ENCODE measurements at regions not wholly inside any gene's neighbourhood (a gene's known extent, or its start where the extent isn't known, plus 50 kb on each side); places are given as distances from the start of the nearest gene placed in this dataset.
"Not testable (repeated sequence)": the region's sequence is repeated elsewhere in the genome, so short reads cannot be mapped to it uniquely, and the experiment has no call there.

- no peak for DNase-seq (ENCODE audit: low read depth in 4 of 4, low spot score in 2 of 4)
Measured at GRCh38 chr11:121909596-121909995, 206.4 kb downstream of the BLID start.

- DNase-seq (ENCODE audit: low read depth in 4 of 4, low spot score in 2 of 4) = no peak
Measured at GRCh38 chr11:121907379-121907778, 208.6 kb downstream of the BLID start.

GRCh38 chr11:121904148-121904547 is 211.9 kb downstream of the BLID start:
- no peak for DNase-seq (ENCODE audit: low read depth in 4 of 4, low spot score in 2 of 4)

- no peak for DNase-seq (ENCODE audit: low read depth in 4 of 4, low spot score in 2 of 4)
Measured at GRCh38 chr11:121901886-121902285, 214.1 kb downstream of the BLID start.

- not testable (repeated sequence) for DNase-seq (ENCODE audit: low read depth in 4 of 4, low spot score in 2 of 4)
Measured at GRCh38 chr11:121901417-121901816, 214.6 kb downstream of the BLID start.

GRCh38 chr11:121899520-121899919 is 216.5 kb downstream of the BLID start:
- no peak for DNase-seq (ENCODE audit: low read depth in 4 of 4, low spot score in 2 of 4)

- no peak for DNase-seq (ENCODE audit: low read depth in 4 of 4, low spot score in 2 of 4)
Measured at GRCh38 chr11:121898903-121899302, 217.1 kb downstream of the BLID start.

- DNase-seq (ENCODE audit: low read depth in 4 of 4, low spot score in 2 of 4) = no peak
Measured at GRCh38 chr11:121895919-121896318, 220.1 kb downstream of the BLID start.

GRCh38 chr11:121894581-121894980 is 221.4 kb downstream of the BLID start:
- no peak for DNase-seq (ENCODE audit: low read depth in 4 of 4, low spot score in 2 of 4)

- DNase-seq (ENCODE audit: low read depth in 4 of 4, low spot score in 2 of 4) = no peak
Measured at GRCh38 chr11:121892863-121893262, 223.2 kb downstream of the BLID start.

GRCh38 chr11:121892131-121892681 is 223.8 kb downstream of the BLID start:
- no peak for DNase-seq (ENCODE audit: low read depth in 4 of 4, low spot score in 2 of 4)

- no peak for DNase-seq (ENCODE audit: low read depth in 4 of 4, low spot score in 2 of 4)
Measured at GRCh38 chr11:121890946-121891515, 225.0 kb downstream of the BLID start.

- DNase-seq (ENCODE audit: low read depth in 4 of 4, low spot score in 2 of 4) = no peak
Measured at GRCh38 chr11:121890377-121890776, 225.6 kb downstream of the BLID start.

- DNase-seq (ENCODE audit: low read depth in 4 of 4, low spot score in 2 of 4) = no peak
Measured at GRCh38 chr11:121889931-121890330, 226.1 kb downstream of the BLID start.

- DNase-seq (ENCODE audit: low read depth in 4 of 4, low spot score in 2 of 4) = no peak
Measured at GRCh38 chr11:121889186-121889585, 226.8 kb downstream of the BLID start.

GRCh38 chr11:121887976-121888557 is 227.9 kb downstream of the BLID start:
- DNase-seq (ENCODE audit: low read depth in 4 of 4, low spot score in 2 of 4) = no peak

GRCh38 chr11:121887569-121887968 is 228.4 kb downstream of the BLID start:
- DNase-seq (ENCODE audit: low read depth in 4 of 4, low spot score in 2 of 4) = no peak

GRCh38 chr11:121886996-121887395 is 229.0 kb downstream of the BLID start:
- no peak for DNase-seq (ENCODE audit: low read depth in 4 of 4, low spot score in 2 of 4)

GRCh38 chr11:121886005-121886734 is 229.8 kb downstream of the BLID start:
- no peak for DNase-seq (ENCODE audit: low read depth in 4 of 4, low spot score in 2 of 4)

- no peak for DNase-seq (ENCODE audit: low read depth in 4 of 4, low spot score in 2 of 4)
Measured at GRCh38 chr11:121884626-121885025, 231.4 kb downstream of the BLID start.

- no peak for DNase-seq (ENCODE audit: low read depth in 4 of 4, low spot score in 2 of 4)
Measured at GRCh38 chr11:121881806-121882205, 234.2 kb downstream of the BLID start.

GRCh38 chr11:121877152-121877551 is 238.9 kb downstream of the BLID start:
- DNase-seq (ENCODE audit: low read depth in 4 of 4, low spot score in 2 of 4) = no peak

Data from left renal cortex interstitium (tissue), 4 donors.